Endothelial cell of umbilical vein (primary cell): ENCODE measurements at regions not wholly inside any gene's neighbourhood (a gene's known extent, or its start where the extent isn't known, plus 50 kb on each side); places are given as distances from the start of the nearest gene placed in this dataset.
A peak's percentile ranks its signal among the peaks of the same experiment; 100 is the strongest.

Experiments used
- BruUV-seq: library from RNA; stranded (reverse); fragments of 400-500 nt; replicated peaks from 2 replicates; lab custom pipeline; 2021; lab: Mats Ljungman, UMichigan
- CTCF ChIA-PET: fragments of 300-600, 350-600 bp; sonication (Branson Sonifier 250); formaldehyde crosslinking; loops from one replicate; lab custom pipeline; 2021; ENCODE audit warnings: antibody characterized with exemption, inconsistent platforms; lab: Charles Lee
- POLR2A ChIA-PET: fragments of 300-600, 350-600 bp; sonication (Branson Sonifier 250); formaldehyde crosslinking; loops from one replicate; lab custom pipeline; 2021; ENCODE audit warnings: antibody characterized with exemption, inconsistent platforms; lab: Charles Lee
- DNase-seq: peaks from one replicate; pipeline ENCODE4 v3.0.0-alpha.2; 2011; ENCODE audit warnings: low read depth, low spot score
- FAIRE-seq: peaks from 2 replicates; lab custom pipeline; 2011; peaks lifted over from hg19 to GRCh38; lab: Jason Lieb, UNC
- H2AFZ ChIP-seq: 2 replicates; pipeline ENCODE4 v1.6.0; 2012; ENCODE audit warnings: low read depth, low read length, control low read depth, inconsistent platforms
- H3K27ac ChIP-seq: 2 replicates; pipeline ENCODE4 v1.5.1; 2011; ENCODE audit warnings: low read depth, mild to moderate bottlenecking, control low read depth, low read length, moderate library complexity; ENCODE audit not compliant: insufficient read depth
- H3K27me3 ChIP-seq, 2 experiments: 2 replicates each; pipeline versions ENCODE4 v1.6.0 to v1.6.1; 2011; ENCODE audit warnings: low read length in 2 of 2, mixed read lengths in 1 of 2; ENCODE audit not compliant: control insufficient read depth in 2 of 2, insufficient read depth in 2 of 2
- H3K36me3 ChIP-seq, 2 experiments: 2 replicates in 1 of 2; 3 replicates in 1 of 2; pipeline ENCODE4 v1.5.1; 2011; ENCODE audit warnings: low read length in 2 of 2, mild to moderate bottlenecking in 1 of 2, moderate library complexity in 1 of 2; ENCODE audit not compliant: control insufficient read depth in 2 of 2, insufficient read depth in 2 of 2; ENCODE audit errors: extremely low read depth in 1 of 2
- H3K4me1 ChIP-seq: 3 replicates; pipeline ENCODE4 v1.5.1; 2011; ENCODE audit warnings: mild to moderate bottlenecking, low read length; ENCODE audit not compliant: control insufficient read depth, insufficient read depth; ENCODE audit errors: extremely low read depth
- H3K4me2 ChIP-seq: 2 replicates; pipeline ENCODE4 v1.6.1; 2011; ENCODE audit warnings: low read length, control low read depth, mixed read lengths; ENCODE audit not compliant: insufficient read depth
- H3K4me3 ChIP-seq, 3 experiments: fragments of 200-600 bp in 1 of 3; sonication (generic), shearing (Covaris generic) in 1 of 3; replicated peaks in 1 of 3; 2 replicates each; pipeline ENCODE4 v1.5.1; 2011 to 2016; ENCODE audit warnings: control low read depth in 3 of 3, low read length in 3 of 3, mild to moderate bottlenecking in 2 of 3, inconsistent platforms in 1 of 3, low read depth in 1 of 3, moderate library complexity in 1 of 3; ENCODE audit not compliant: insufficient read depth in 1 of 3
- H3K79me2 ChIP-seq: 2 replicates; pipeline ENCODE4 v1.6.0; 2012; ENCODE audit warnings: low read length, inconsistent platforms; ENCODE audit not compliant: control insufficient read depth, insufficient read depth
- H3K9ac ChIP-seq: replicated peaks from 2 replicates; pipeline ENCODE3; 2011; ENCODE audit warnings: low read length, control low read depth; ENCODE audit not compliant: insufficient read depth; ENCODE audit errors: extremely low read depth
- H3K9me1 ChIP-seq: replicated peaks from 3 replicates; pipeline ENCODE4 v1.6.0; 2011; ENCODE audit warnings: mild to moderate bottlenecking, low read length; ENCODE audit not compliant: control insufficient read depth, insufficient read depth; ENCODE audit errors: extremely low read depth
- H3K9me3 ChIP-seq: replicated peaks from 2 replicates; pipeline ENCODE4 v1.5.1; 2012; ENCODE audit warnings: low read length, inconsistent platforms; ENCODE audit not compliant: control insufficient read depth, insufficient read depth
- H4K20me1 ChIP-seq: replicated peaks from 2 replicates; pipeline ENCODE3; 2011; ENCODE audit warnings: mild to moderate bottlenecking, low read length; ENCODE audit not compliant: control insufficient read depth, insufficient read depth; ENCODE audit errors: extremely low read depth
- EZH2 ChIP-seq: IDR thresholded peaks from 2 replicates; pipeline ENCODE4 v1.6.1; 2012; ENCODE audit warnings: borderline replicate concordance, low read depth, mild to moderate bottlenecking, moderate library complexity, low read length, inconsistent platforms; ENCODE audit not compliant: severe bottlenecking
- FOS ChIP-seq: IDR thresholded peaks from 2 replicates; pipeline ENCODE4 v1.6.1; 2011; ENCODE audit warnings: mild to moderate bottlenecking, low read length, moderate library complexity, borderline replicate concordance; ENCODE audit not compliant: insufficient read depth
- GATA2 ChIP-seq: IDR thresholded peaks from 2 replicates; pipeline ENCODE4 v1.7.0; 2011; ENCODE audit warnings: low read depth, mild to moderate bottlenecking, moderate library complexity, mixed read lengths, low read length; ENCODE audit not compliant: insufficient read length, insufficient read depth
- JUN ChIP-seq: IDR thresholded peaks from 2 replicates; pipeline ENCODE4 v1.6.1; 2011; ENCODE audit warnings: borderline replicate concordance, low read depth; ENCODE audit not compliant: insufficient read length, insufficient read depth
- MYC ChIP-seq: IDR thresholded peaks from one replicate; pipeline ENCODE4 v1.6.1; 2011; ENCODE audit warnings: mild to moderate bottlenecking, low read depth, low read length
- POLR2A ChIP-seq: IDR thresholded peaks from 2 replicates; pipeline ENCODE4 v1.6.1; 2012; ENCODE audit warnings: low read depth, mild to moderate bottlenecking, control low read depth, low read length
- POLR2AphosphoS5 ChIP-seq: IDR thresholded peaks from 2 replicates; pipeline ENCODE4 v1.6.1; 2012; ENCODE audit warnings: low read depth, mild to moderate bottlenecking, control low read depth, low read length, moderate library complexity; ENCODE audit not compliant: insufficient read depth
- dilution Hi-C: fragments of 300-500 bp; cut with MboI; formaldehyde crosslinking; loops from one replicate; pipeline ENCODE4 v1.15.0; 2019; ENCODE audit warnings: low sequenced_read_pairs; ENCODE audit not compliant: extremely low pct_ligation_motif_present
- intact Hi-C: fragments of 100-400 bp; cut with micrococcal nuclease; formaldehyde crosslinking; loops from one replicate; pipeline ENCODE4 v1.10.0; 2022
- TF ChIP-seq, protein P1 (sequence below), 2 donors: IDR thresholded peaks; 1 replicate in 1 of 2; 2 replicates in 1 of 2; pipeline ENCODE4 v1.5.1; 2011; ENCODE audit warnings: low read length in 2 of 2, mild to moderate bottlenecking in 2 of 2, moderate library complexity in 2 of 2, control low read depth in 1 of 2, inconsistent platforms in 1 of 2, low read depth in 1 of 2; ENCODE audit not compliant: insufficient read depth in 1 of 2; ENCODE audit errors: extremely low read depth in 1 of 2
- TF ChIP-seq, protein P2 (sequence below): IDR thresholded peaks from 2 replicates; pipeline ENCODE4 v1.6.1; 2011; ENCODE audit not compliant: insufficient read depth, insufficient read length

DNA sequence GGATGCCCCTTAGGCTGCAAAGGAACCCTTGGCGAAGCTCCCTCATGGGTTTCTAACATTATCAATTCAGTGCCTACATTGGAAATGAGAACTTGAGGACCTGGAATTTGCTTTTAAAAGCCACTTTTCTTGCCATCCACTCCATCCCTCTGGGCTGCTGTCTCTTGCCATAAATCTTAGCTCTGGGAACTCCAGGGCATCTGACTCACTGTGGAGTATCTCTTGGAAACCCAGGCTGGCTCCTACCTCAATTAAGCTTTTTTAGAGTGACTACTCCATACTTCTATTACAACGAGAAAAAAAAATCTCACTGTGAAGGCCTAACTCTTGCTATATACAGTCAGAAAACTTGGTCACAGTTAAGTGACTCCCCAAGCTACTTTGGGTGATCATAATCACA, 227.2 kb upstream of the SETBP1 start:
- no peaks in the 10 kb centered on the region for H3K9me3 ChIP-seq
- no peaks in the 10 kb centered on the region for H3K79me2 ChIP-seq
- intact Hi-C loops (no loop called here), dilution Hi-C loops (no loop called here)
- H3K27me3 ChIP-seq = no peaks in the 10 kb centered on the region
- ChIA-PET POLR2A (no interaction called here), CTCF (no interaction called here)
- DNase-seq = no peak
- FAIRE-seq = no peak
- no peak overlapping the region for H3K4me3 ChIP-seq
- no peaks in the 10 kb centered on the region for H3K4me1 ChIP-seq
- no TSS peak for BruUV-seq
- no peak overlapping the region for H3K27ac ChIP-seq
- H4K20me1 ChIP-seq = no peaks in the 10 kb centered on the region
- no peak overlapping the region for H3K9ac ChIP-seq
- no peak overlapping the region for H2AFZ ChIP-seq
- no peak for TF ChIP-seq POLR2AphosphoS5
- TF ChIP-seq EZH2 = no peak
- TF ChIP-seq, protein P1, sequence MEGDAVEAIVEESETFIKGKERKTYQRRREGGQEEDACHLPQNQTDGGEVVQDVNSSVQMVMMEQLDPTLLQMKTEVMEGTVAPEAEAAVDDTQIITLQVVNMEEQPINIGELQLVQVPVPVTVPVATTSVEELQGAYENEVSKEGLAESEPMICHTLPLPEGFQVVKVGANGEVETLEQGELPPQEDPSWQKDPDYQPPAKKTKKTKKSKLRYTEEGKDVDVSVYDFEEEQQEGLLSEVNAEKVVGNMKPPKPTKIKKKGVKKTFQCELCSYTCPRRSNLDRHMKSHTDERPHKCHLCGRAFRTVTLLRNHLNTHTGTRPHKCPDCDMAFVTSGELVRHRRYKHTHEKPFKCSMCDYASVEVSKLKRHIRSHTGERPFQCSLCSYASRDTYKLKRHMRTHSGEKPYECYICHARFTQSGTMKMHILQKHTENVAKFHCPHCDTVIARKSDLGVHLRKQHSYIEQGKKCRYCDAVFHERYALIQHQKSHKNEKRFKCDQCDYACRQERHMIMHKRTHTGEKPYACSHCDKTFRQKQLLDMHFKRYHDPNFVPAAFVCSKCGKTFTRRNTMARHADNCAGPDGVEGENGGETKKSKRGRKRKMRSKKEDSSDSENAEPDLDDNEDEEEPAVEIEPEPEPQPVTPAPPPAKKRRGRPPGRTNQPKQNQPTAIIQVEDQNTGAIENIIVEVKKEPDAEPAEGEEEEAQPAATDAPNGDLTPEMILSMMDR (IDR thresholded peaks at IDR 0.05; ENCODE audit: extremely low read depth in 1 of 2, insufficient read depth in 1 of 2, low read depth in 1 of 2, low read length in 2 of 2) = no peak
- TF ChIP-seq GATA2 = no peak
- no peaks in the 10 kb centered on the region for H3K9me1 ChIP-seq
- H3K36me3 ChIP-seq = no peaks in the 10 kb centered on the region
- H3K4me2 ChIP-seq = no peak overlapping the region

DNA sequence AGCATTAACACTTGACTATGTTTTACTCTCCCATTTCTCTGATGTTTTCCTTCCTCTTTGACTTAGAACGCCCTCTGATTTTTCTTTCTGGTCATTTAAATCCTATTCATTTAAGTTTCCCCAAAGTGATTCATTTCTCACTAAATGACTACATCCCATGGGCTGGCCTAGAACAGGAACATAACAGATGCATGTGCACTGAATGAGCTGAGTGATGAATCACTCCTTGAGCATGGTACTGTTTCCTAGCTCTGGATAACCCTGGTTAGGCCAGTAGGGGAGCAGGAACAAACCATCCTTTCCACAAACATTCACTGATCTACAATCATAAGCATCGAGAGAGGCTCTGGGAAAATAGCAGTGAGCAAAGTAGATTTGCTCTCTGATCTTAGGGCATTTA, 221.9 kb upstream of the SETBP1 start:
- CTCF ChIA-PET = no interaction called here
- POLR2A ChIA-PET = no interaction called here
- H3K27ac ChIP-seq = no peak overlapping the region
- no peak for TF ChIP-seq POLR2A
- TF ChIP-seq FOS = peak; percentile 62
- peak; percentile 9 for TF ChIP-seq JUN
- no peak for TF ChIP-seq EZH2
- no peak for TF ChIP-seq POLR2AphosphoS5
- no peak for TF ChIP-seq MYC
- TF ChIP-seq, protein P1 (IDR thresholded peaks at IDR 0.05; ENCODE audit: extremely low read depth in 1 of 2, insufficient read depth in 1 of 2, low read depth in 1 of 2, low read length in 2 of 2) = no peak
- no peak for TF ChIP-seq GATA2
- TF ChIP-seq, protein P2, sequence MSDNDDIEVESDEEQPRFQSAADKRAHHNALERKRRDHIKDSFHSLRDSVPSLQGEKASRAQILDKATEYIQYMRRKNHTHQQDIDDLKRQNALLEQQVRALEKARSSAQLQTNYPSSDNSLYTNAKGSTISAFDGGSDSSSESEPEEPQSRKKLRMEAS = no peak
- H3K9ac ChIP-seq = no peak overlapping the region
- no peaks in the 10 kb centered on the region for H3K4me1 ChIP-seq
- H3K9me3 ChIP-seq = no peaks in the 10 kb centered on the region
- no peak overlapping the region for H3K4me3 ChIP-seq
- no peak overlapping the region for H2AFZ ChIP-seq
- no peaks in the 10 kb centered on the region for H4K20me1 ChIP-seq
- no peaks in the 10 kb centered on the region for H3K79me2 ChIP-seq
- no peak overlapping the region for H3K4me2 ChIP-seq
- no peaks in the 10 kb centered on the region for H3K27me3 ChIP-seq
- BruUV-seq = no TSS peak
- H3K36me3 ChIP-seq = no peaks in the 10 kb centered on the region
- H3K9me1 ChIP-seq = no peaks in the 10 kb centered on the region
- FAIRE-seq = peak; percentile 12
- dilution Hi-C loops = no loop called here
- intact Hi-C loops = no loop called here
- DNase-seq = peak; percentile 40
